Ovary (tissue), 7 donors: ENCODE measurements at regions not wholly inside any gene's neighbourhood (a gene's known extent, or its start where the extent isn't known, plus 50 kb on each side); places are given as distances from the start of the nearest gene placed in this dataset.

Experiments used
- DNase-seq, 5 donors: peaks; one replicate each; pipeline ENCODE4 v3.0.0-alpha.2; 2019 to 2020
- H3K27ac ChIP-seq, 2 donors: fragments of 200-600 bp; one replicate each; pipeline versions ENCODE4 v1.5.1 to v1.8.0; 2019 to 2022
- H3K27me3 ChIP-seq: fragments of 200-600 bp; one replicate; pipeline ENCODE4 v1.8.0; 2022
- H3K36me3 ChIP-seq: fragments of 200-600 bp; sonication (generic); one replicate; pipeline ENCODE4 v1.5.1; 2019
- H3K4me1 ChIP-seq: one replicate; pipeline ENCODE4 v1.8.1; 2013; ENCODE audit warnings: mild to moderate bottlenecking, moderate library complexity; ENCODE audit not compliant: insufficient read depth
- H3K4me3 ChIP-seq: fragments of 200-600 bp; sonication (generic); one replicate; pipeline ENCODE4 v1.5.1; 2017
- H3K9me3 ChIP-seq, 2 donors: fragments of 200-600 bp in 1 of 2; sonication (generic) in 1 of 2; one replicate each; pipeline versions ENCODE4 v1.5.1 to v1.8.1; 2013 to 2019; ENCODE audit warnings: mild to moderate bottlenecking in 1 of 2, moderate library complexity in 1 of 2
- EP300 ChIP-seq: sonication (generic); formaldehyde crosslinking; IDR thresholded peaks from one replicate; pipeline ENCODE4 v1.6.1; 2017; ENCODE audit warnings: antibody characterized with exemption
- POLR2A ChIP-seq: fragments of 450-650 bp; IDR thresholded peaks from one replicate; pipeline ENCODE4 v1.6.1; 2017; ENCODE audit warnings: antibody characterized with exemption, mild to moderate bottlenecking, moderate library complexity
- WGBS, 3 donors: extraction: QIAGEN DNeasy Blood & Tissue Kit in 1 of 3; methylation state at CpG; one replicate each; pipeline versions ENCODE4 v1.1.5 to v1.1.7; 2013 to 2017; 5-methylcytosine and 5-hydroxymethylcytosine counted together
- intact Hi-C, 4 donors: fragments of 100-400 bp; cut with DNase I; formaldehyde crosslinking; loops; one replicate each; pipeline versions ENCODE4 v1.11.0 to v1.15.1; 2022 to 2023
- TF ChIP-seq, protein P1 (sequence below), 3 donors: fragments of 450-650 bp in 2 of 3; fragments of 200-600 bp in 1 of 3; IDR thresholded peaks; one replicate each; pipeline versions ENCODE4 v1.5.1 to v1.8.0; 2016 to 2022; ENCODE audit warnings: antibody characterized with exemption in 3 of 3, mild to moderate bottlenecking in 1 of 3
- donor health status: DM: no; HTN: no; CAD: no; lungs with moderate emphysema.
- donor health status: DM: no; HTN: no; CAD: no.
- donor health status: Bipolar disorder and iron deficiency.
- donor health status: DM: no; HTN: no; CAD: no.
- donor health status: DM: yes; HTN: yes; CAD: no.

DNA sequence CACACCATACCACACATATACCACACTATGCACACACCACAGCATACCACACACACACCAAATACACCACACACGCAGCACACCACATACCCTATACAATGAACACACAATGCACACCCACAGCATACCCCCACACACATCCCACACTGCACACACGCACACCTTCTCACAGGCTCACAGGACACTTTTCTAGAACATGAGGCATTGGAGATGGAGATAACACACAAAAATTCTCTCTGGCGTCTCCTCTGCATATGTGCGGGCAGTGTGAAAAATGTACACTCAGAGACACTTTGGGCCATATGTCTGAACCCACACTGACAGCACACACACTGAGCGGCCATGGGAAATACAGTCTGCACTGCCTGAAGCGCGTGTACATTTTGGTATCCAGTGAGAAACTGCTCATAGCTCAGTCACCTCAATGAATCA, 278.1 kb downstream of the GADD45G start:
- Histone ChIP-seq H3K4me3 (no peak overlapping the region), H3K27ac (no peak overlapping the region), H3K36me3 (no peaks in the 10 kb centered on the region), H3K4me1 (no peaks in the 10 kb centered on the region), H3K27me3 (no peaks in the 10 kb centered on the region), H3K9me3 (no peaks in the 10 kb centered on the region)
- TF ChIP-seq, protein P1, sequence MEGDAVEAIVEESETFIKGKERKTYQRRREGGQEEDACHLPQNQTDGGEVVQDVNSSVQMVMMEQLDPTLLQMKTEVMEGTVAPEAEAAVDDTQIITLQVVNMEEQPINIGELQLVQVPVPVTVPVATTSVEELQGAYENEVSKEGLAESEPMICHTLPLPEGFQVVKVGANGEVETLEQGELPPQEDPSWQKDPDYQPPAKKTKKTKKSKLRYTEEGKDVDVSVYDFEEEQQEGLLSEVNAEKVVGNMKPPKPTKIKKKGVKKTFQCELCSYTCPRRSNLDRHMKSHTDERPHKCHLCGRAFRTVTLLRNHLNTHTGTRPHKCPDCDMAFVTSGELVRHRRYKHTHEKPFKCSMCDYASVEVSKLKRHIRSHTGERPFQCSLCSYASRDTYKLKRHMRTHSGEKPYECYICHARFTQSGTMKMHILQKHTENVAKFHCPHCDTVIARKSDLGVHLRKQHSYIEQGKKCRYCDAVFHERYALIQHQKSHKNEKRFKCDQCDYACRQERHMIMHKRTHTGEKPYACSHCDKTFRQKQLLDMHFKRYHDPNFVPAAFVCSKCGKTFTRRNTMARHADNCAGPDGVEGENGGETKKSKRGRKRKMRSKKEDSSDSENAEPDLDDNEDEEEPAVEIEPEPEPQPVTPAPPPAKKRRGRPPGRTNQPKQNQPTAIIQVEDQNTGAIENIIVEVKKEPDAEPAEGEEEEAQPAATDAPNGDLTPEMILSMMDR (IDR thresholded peaks at IDR 0.05) = no peak
- TF ChIP-seq POLR2A = no peak
- no peak for TF ChIP-seq EP300
- intact Hi-C loops = no loop called here
- DNase-seq = peak in 1 of 5 donors; percentile 9
- WGBS, 3 donors = 87 to 90% (median 88%) methylated on average over 7 of the region's 7 CpGs

DNA sequence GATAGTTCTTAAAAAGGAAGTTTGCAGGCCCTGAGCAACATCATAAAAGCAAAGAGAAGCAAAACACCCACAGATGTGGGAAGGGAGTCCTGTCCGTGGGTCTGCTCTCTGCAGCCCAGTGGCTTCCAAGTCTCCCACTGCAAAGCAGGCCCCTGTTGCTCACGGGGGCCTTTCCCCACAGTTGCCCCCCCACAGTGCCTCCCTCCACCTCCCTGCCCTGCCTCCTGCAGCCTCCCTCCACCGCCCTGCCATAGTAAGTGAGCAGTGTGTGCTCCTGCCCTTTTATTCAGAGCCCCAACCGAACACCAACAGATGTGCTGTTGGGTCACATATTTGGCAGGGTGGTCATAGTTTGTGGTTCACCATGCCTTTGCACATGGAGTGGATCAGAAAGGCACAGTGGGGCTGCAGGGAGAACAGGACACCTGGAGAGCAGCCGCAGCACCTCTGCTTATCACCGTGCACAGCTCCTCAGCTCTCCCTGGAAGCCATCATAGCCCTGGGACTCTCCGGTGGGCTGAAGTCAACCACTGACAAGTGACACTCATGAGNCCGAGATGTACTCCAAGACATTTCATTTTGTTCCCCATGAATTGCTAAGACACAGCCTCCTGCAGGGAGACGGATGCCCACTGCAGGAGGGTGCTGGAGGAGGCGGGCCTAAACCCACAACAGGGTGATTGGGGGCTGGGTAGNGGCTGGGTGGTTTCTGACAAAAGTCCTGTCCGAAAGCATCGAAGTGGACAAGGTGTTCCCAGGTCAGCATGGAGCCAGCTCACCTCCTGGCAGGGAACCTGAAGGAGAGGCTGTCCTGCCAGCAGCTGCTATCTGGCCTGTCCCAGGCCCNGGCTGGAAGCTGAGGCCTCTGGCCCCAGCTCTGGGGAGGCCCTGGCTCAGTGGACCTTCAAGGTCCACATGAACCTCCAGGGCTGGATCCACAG, 278.9 kb downstream of the GADD45G start:
- Histone ChIP-seq H3K4me1 (no peaks in the 10 kb centered on the region), H3K4me3 (no peak overlapping the region), H3K27ac (no peak overlapping the region), H3K27me3 (no peaks in the 10 kb centered on the region), H3K9me3 (no peaks in the 10 kb centered on the region), H3K36me3 (no peaks in the 10 kb centered on the region)
- intact Hi-C loops = no loop called here
- peak in 2 of 5 donors; percentile 8 to 9 for DNase-seq
- no peak for TF ChIP-seq EP300
- no peak for TF ChIP-seq POLR2A
- TF ChIP-seq, protein P1 (IDR thresholded peaks at IDR 0.05) = no peak
- 87 to 91% (median 89%) methylated on average over 11 to 12 of the region's 12 CpGs for WGBS, 3 donors

DNA sequence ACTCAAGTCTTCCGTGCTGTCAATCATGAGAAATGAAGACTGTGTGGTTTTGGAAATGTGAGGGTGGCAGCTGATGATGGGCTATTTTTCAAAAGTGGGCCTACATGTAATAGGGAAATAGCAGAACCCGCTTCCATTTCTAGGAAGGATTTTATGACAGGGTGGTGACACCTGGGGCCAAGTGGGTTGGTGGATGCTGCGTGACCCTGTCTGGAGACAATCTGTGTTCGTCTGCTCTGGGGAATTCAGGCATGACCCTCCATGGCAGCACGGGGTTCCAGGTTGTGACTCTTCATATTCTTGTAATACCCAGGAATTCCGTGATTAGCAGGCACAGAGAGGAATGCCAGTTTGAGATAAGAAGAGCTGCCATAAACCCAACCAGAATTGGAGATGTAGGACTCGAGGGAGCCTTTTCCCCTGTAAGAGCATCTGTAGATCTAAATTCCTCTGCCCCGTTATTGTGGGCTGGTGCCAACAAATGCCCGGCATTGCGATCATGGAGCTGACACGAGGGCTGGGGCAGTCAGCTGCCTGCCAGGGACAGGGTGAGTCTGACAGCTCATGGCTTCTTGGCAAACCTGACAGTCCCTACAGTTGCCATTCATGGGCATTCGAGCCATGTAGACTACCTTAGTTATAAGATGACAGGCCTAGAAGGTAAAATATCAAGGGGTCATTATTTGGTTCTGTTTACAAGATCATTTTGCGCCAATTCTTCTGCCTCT, 279.7 kb downstream of the GADD45G start:
- DNase-seq = peak in 1 of 5 donors; percentile 16
- no peaks in the 10 kb centered on the region for H3K4me1 ChIP-seq
- no peak overlapping the region for H3K4me3 ChIP-seq
- WGBS, 3 donors = 88 to 94% (median 90%) methylated on average over 13 of the region's 13 CpGs
- TF ChIP-seq POLR2A (no peak), EP300 (no peak)
- TF ChIP-seq, protein P1 (IDR thresholded peaks at IDR 0.05) = no peak
- no peak overlapping the region for H3K27ac ChIP-seq
- no peaks in the 10 kb centered on the region for H3K36me3 ChIP-seq
- H3K9me3 ChIP-seq = no peaks in the 10 kb centered on the region
- intact Hi-C loops = no loop called here
- no peaks in the 10 kb centered on the region for H3K27me3 ChIP-seq

DNA sequence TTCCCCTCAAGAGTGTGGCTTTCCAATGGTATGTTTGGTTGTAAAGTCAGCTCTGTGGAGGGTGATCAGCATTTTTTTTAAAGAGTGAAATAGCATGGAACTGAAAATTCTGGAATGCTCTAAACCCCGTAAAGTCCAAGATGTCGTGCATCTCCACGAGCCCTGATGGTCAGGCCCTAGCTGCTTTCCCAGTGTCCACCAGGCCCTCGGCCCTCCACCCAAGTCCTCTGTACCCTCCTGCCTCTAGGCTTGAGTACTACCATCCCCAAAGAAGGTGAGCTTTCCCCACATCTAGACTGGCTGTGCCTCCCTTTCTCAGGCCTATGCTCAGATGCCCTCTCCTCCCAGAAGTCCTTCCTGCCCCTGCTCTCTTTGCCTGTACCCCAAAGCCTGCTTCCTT, 280.3 kb downstream of the GADD45G start:
- no peak overlapping the region for H3K27ac ChIP-seq
- WGBS, 3 donors = 97 to 100% (median 99%) methylated on average over 4 of the region's 4 CpGs
- peak in 1 of 5 donors; percentile 7 for DNase-seq
- no peaks in the 10 kb centered on the region for H3K27me3 ChIP-seq
- H3K9me3 ChIP-seq = no peaks in the 10 kb centered on the region
- H3K4me1 ChIP-seq = no peaks in the 10 kb centered on the region
- no peaks in the 10 kb centered on the region for H3K36me3 ChIP-seq
- H3K4me3 ChIP-seq = no peak overlapping the region
- TF ChIP-seq, protein P1 (IDR thresholded peaks at IDR 0.05) = no peak
- TF ChIP-seq POLR2A (no peak), EP300 (no peak)
- intact Hi-C loops = no loop called here
